ENCODE measurements at regions not wholly inside any gene's neighbourhood (a gene's known extent, or its start where the extent isn't known, plus 50 kb on each side); places are given as distances from the start of the nearest gene placed in this dataset.

GRCh38 chr16:80273635-80274538 lies 266.9 kb upstream of the DYNLRB2 start:
- TF ChIP-seq CTCF (IDR thresholded peaks at IDR 0.05; ENCODE audit: low read depth, low read length, poor library complexity, severe bottlenecking) (no peak), EZH2phosphoT487 (IDR thresholded peaks at IDR 0.05; ENCODE audit: borderline replicate concordance, low read length) (no peak)

All from DOHH2 (cell line).